HPDE6-E6E7 (cell line): ENCODE measurements at regions not wholly inside any gene's neighbourhood (a gene's known extent, or its start where the extent isn't known, plus 50 kb on each side); places are given as distances from the start of the nearest gene placed in this dataset.

Experiments
- DNase-seq: peaks from one replicate; pipeline ENCODE4 v3.0.0; 2011; ENCODE audit warnings: missing footprints; ENCODE audit errors: extremely low spot score

DNA sequence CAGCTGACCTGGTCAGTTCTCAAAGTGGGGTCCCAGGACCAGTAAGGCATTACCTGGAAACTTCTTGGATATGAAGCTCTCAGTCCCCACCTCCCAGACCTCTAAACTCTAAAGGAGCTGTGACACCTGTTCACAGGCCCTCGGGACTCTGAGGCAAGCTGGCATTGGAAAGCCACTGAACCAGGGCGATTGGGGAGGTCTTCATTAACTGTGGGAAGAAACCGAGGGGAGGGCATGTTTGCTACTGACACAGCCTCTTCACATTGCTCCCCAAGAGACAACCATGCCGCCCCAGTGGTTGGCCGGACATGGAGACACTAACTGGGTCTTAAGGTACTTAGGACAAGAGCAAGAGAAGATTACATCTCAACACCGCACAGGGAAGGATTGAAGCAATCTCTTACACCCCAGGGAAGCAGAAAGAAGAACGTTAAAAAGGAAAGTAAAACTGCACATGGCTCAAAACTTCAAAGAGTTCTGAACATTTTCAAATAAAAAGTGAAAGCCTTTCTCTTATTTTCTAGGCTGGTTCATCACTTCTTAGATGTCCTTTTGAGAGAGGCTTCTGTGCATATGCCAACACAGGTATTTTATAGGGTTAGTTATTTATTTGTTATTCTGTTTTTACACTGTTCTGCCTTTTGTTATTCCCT lies 210.0 kb upstream of the CST7 start:
- DNase-seq: no peak

DNA sequence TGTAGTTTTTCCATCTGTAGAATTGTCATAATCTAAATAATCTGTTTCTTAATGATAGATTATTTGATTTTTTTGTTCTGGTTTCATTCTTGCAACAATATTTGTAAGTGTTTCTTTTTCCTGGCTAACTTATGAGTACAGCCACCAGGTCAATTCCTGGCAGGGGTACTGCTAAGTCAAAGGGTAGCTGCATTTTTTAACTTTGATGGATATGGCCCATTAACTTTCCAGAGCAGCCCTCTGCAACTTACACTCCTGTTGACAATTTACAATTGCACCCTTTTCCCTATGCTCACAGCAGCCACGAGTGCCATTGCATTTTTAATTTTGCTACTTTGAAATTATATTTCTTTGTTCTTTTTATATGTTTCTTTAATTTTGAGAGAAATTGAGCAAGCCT lies 209.3 kb upstream of the CST7 start:
- no peak for DNase-seq

GRCh38 chr20:24741493-24742072 lies 207.5 kb upstream of the CST7 start:
- DNase-seq: no peak

DNA sequence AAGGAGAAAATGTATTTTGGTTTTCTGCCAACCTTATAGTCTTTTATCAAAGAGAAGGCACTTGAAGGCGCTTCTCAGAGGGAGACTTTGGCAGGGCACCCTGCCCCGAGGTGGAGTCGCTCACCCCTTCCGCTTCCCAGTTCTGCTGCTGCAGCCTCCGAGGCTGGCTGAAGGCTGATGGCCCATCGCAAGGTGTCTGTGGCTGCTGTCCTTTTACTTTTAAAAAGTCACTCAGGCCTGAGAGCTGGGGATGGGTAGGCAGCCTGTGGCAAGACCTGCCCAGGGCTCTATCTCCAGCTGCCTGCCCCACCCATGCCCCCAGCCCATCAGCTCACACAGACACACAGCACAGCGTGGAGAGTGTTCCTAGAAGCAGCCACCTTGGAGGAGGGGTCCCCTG lies 206.6 kb upstream of the CST7 start:
- no peak for DNase-seq

DNA sequence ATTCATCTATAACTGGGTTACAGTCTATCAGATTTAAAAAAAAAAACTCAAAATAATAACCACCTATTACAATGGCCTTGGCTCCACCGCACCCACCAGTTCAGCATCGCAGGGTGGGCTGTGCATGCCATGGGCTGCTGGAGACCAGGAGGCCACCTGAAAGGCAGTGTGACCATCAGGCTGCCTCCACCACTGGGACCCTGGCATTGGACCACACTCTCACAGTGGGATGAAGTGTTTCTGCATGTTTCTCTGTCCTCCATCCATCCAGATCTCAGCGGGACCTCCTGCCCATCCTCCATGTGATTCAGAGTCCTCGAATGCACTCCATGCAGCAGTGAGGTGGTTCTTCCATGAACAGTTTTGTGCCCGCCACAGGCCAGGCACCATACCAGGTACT lies 206.1 kb upstream of the CST7 start:
- DNase-seq: no peak

DNA sequence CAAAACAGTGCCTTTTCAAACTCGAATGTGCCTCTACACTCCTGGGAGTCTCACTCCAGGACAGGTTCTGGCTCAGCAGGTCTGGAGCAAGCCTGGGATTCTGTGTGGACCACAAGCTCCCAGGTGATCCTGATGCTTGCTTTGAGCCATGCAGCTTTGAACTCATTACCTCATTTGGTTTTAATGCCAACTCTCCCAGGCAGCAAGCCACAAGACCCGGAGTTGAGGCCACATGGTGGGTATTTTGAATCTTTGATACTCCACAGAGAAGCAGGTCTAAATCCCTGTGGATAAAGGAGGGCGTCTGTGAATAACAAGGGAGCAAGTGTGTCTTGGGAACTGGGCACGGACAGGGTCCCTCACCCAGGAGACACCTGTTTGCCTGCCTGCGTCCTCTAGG lies 205.4 kb upstream of the CST7 start:
- DNase-seq: no peak

DNA sequence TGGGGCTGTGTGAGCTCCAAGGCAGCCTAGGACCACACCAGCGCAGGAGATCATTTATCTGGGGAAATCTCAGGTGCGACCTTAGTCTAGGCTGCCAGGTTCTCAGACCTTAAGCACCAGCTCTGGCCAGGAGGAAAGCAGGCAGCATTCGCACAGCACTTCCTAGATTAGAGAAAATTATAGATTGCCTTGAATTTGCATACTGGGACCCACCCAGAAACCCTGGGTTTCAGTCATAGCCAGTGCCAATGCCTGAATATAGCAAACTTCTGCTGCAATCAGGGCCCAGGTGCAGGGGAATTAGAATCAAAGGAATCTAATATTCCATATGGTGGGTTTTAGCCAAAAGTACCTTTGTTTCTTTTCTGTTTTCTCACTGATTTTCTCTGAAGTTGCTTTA lies 204.3 kb upstream of the CST7 start:
- DNase-seq: no peak

DNA sequence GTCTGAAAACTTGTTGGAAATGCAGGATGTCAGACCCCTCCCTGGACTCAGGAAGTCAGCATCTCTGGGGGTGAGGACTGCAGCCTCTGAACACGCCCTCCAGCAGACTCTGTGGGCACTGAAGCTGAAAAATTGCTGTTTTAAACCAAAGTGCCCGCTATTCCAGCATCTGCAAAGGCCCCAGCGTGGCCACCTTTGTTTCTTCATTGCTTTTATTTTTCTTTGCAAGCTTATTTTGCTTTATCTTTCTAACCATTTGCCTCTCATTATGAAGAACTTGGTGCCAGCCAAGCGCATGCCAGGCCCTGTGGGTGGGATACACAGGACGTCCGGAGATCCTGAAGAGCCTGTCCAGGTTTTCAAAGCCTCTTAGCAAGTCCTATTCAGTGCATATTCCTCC lies 203.9 kb upstream of the CST7 start:
- no peak for DNase-seq

DNA sequence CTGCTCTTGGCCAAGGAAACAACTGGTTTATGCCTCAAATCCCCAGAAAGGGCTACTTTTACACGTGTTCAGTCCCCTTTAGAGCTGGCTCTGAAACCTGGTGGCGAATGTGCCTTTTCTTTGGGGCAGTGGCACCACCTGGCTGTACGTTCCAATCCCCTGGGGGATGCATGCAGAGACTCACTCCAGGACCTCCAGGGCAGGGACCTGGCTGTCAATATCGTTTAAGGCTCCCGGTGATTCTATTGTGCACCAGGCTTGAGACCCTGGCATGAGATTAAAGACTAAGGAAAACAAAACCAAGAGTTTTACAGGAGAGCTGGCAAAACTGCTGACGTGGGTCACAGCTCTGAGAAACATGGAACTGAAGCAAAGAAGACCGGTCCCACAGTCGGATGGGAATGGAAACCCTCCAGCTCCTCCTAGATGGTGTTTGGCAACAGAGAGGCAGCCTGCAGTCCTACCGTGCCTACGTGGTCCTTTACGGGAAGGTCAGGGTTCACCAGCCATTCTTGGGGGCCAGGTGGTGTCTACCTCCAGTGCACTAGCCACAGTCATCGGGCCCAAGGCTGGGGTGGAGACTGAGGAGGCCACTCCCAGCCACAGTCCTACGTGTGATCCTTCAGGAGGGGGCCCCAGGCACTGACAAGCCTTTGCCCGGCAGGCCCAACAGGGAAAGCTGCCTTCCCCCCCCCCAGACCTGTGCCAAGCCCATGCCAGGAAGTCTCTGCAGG lies 203.3 kb upstream of the CST7 start:
- DNase-seq: no peak

GRCh38 chr20:24746351-24746685 lies 202.8 kb upstream of the CST7 start:
- peak; percentile 37 for DNase-seq

DNA sequence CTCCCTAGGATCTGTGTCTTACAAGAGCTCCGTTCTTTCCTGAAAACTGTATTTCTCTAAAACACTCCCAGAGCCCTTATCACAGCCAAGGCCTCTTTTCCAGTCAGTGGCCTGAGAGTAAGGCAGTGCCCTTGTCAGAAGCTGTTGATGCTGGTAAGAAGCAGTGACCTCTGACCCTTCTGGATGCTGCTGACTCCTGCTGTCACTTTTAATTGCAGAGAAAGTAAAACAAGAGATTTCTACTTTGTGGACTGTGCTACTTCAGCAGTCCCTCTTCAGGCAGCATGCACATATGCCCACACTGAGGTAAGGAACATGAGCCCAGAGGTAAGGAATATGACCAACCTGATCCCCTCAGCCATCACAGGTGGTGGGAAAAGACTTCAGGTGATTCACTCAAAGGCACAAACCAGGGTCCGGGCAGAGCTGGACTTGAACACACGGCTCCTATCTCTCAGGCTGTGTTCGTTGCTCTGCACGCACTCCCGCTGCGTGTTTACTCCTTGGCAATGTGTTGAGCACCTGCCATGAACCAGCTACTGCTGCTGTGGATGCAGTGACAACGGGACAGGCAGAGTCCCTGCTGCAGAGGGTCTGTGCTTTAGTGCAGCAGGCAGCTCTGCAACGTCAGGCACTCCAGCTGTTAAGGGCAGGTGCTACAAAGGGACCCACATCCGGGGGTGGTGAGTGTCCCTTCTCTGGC lies 201.9 kb upstream of the CST7 start:
- no peak for DNase-seq

DNA sequence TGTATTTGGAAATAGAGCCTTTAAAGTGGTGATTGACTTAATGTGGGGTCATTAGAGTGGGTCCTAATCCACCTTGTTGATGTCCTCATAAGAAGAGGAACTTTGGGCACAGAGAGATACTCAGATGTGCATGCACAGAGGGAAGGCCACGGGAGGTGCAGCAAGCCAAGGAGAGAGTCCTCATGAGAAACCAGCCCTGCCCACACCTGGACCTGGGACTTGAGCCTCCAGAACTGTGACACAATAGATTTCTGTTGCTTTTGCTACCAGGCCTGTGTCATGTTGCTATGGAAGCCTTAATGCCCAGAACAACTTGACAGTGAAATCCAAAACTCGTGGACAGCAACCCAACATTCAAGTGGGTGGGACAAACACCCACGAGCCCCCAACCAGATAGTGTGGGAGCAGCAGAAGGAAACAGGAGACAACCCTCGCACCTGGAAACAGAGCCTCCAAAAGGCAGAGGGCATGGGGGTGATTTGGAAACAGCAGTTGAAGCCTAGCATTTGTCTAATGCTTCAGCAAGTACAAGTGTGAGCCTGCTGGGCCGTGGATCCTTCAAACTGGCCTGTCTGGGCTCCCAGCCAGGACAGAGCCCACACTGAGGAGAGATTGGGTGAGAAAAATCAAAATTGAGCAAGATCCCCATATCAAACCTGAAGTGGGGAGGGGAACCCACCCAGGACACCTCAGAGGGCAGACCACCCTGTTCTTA lies 201.0 kb upstream of the CST7 start:
- no peak for DNase-seq

GRCh38 chr20:24751551-24751950 lies 197.5 kb upstream of the CST7 start:
- DNase-seq: no peak

- DNase-seq: no peak
Measured at GRCh38 chr20:24752612-24753011, 196.5 kb upstream of the CST7 start.

DNA sequence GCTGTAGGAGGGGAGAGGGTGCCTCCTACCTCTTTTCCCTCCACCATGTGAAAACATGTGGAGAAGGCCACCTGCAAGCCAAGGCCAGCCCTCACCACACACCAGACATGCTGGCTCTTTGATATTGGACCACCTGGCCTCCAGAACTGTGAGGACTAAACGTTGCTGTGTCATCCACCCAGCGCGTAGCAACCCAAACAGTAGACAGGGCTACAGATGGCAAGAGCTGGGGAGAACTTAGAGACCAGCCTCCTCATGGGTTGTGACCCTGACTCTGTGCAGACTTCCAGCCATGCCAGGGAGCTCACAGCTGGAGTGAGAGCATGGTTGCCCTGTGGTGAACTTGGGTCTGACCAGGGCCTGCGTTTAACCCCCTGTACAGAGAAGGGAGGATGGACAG lies 195.9 kb upstream of the CST7 start:
- no peak for DNase-seq

GRCh38 chr20:24754691-24755090 lies 194.4 kb upstream of the CST7 start:
- no peak for DNase-seq

- no peak for DNase-seq
Measured at GRCh38 chr20:24755411-24755922, 193.6 kb upstream of the CST7 start.

GRCh38 chr20:24756292-24757025 lies 192.6 kb upstream of the CST7 start:
- no peak for DNase-seq

GRCh38 chr20:24761220-24762065 lies 187.6 kb upstream of the CST7 start:
- DNase-seq: no peak

- no peak for DNase-seq
Measured at GRCh38 chr20:24762371-24762770, 186.7 kb upstream of the CST7 start.
